Neural crest cell (in vitro differentiated cells): ENCODE measurements at regions not wholly inside any gene's neighbourhood (a gene's known extent, or its start where the extent isn't known, plus 50 kb on each side); places are given as distances from the start of the nearest gene placed in this dataset.
A peak's percentile ranks its signal among the peaks of the same experiment; 100 is the strongest.

Source experiments
- DNase-seq: peaks from one replicate; pipeline ENCODE4 v3.0.0; 2021; ENCODE audit warnings: low read depth, mixed read lengths, low spot score
- H3K27ac Mint-ChIP-seq: one replicate; pipeline ENCODE4 v1.8.0; 2021; ENCODE audit warnings: mild to moderate bottlenecking, mixed read lengths; ENCODE audit not compliant: unreplicated experiment
- H3K27me3 Mint-ChIP-seq: 2 replicates; pipeline ENCODE4 v1.8.0; 2021; ENCODE audit warnings: low read depth, mild to moderate bottlenecking, mixed read lengths
- H3K36me3 Mint-ChIP-seq: 2 replicates; pipeline ENCODE4 v1.8.0; 2021; ENCODE audit warnings: low read depth, mild to moderate bottlenecking, mixed read lengths
- H3K4me1 Mint-ChIP-seq: 2 replicates; pipeline ENCODE4 v1.8.0; 2021; ENCODE audit warnings: mixed read lengths
- H3K4me3 Mint-ChIP-seq: one replicate; pipeline ENCODE4 v1.8.0; 2021; ENCODE audit warnings: mild to moderate bottlenecking, mixed read lengths
- H3K9me3 Mint-ChIP-seq: 2 replicates; pipeline ENCODE4 v1.8.0; 2021; ENCODE audit warnings: mixed read lengths
- TF ChIP-seq, protein P1 (sequence below): fragments of 200-600 bp; sonication (generic); conservative IDR thresholded peaks from 2 replicates; pipeline ENCODE4 v1.5.0; 2021; ENCODE audit warnings: antibody characterized with exemption, mild to moderate bottlenecking

DNA sequence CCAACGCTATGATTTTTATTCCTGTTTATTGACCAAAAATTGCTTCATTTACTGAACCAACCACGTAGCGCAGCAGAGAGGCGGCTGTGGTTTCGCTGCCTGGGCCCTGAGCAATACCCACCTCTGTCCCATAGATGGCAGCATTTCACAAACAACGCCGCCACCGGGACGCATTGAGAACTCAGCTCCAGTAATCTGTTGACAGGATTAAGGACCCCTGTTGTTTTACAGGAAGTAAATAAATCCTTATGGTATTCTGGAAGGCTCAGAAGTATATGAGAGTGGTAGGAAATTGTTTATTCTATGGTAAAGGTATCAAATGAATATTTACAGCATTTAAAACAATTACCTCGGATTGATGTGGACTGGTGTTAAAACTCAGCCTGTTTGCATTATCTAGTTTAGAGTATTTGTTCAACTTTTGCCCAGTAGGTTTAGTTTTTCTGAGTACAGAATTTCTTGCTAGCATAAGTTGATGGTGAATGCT lies 547.9 kb upstream of the SLC35B3 start:
- Mint-ChIP-seq H3K4me3 (no peak overlapping the region), H3K4me1 (peaks cover 12% of the 10 kb centered on the region), H3K27ac (no peak overlapping the region), H3K36me3 (peaks cover 1% of the 10 kb centered on the region), H3K9me3 (no peaks in the 10 kb centered on the region), H3K27me3 (peaks cover 65% of the 10 kb centered on the region)
- TF ChIP-seq, protein P1, sequence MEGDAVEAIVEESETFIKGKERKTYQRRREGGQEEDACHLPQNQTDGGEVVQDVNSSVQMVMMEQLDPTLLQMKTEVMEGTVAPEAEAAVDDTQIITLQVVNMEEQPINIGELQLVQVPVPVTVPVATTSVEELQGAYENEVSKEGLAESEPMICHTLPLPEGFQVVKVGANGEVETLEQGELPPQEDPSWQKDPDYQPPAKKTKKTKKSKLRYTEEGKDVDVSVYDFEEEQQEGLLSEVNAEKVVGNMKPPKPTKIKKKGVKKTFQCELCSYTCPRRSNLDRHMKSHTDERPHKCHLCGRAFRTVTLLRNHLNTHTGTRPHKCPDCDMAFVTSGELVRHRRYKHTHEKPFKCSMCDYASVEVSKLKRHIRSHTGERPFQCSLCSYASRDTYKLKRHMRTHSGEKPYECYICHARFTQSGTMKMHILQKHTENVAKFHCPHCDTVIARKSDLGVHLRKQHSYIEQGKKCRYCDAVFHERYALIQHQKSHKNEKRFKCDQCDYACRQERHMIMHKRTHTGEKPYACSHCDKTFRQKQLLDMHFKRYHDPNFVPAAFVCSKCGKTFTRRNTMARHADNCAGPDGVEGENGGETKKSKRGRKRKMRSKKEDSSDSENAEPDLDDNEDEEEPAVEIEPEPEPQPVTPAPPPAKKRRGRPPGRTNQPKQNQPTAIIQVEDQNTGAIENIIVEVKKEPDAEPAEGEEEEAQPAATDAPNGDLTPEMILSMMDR = peak; percentile 99
- peak; percentile 74 for DNase-seq

DNA sequence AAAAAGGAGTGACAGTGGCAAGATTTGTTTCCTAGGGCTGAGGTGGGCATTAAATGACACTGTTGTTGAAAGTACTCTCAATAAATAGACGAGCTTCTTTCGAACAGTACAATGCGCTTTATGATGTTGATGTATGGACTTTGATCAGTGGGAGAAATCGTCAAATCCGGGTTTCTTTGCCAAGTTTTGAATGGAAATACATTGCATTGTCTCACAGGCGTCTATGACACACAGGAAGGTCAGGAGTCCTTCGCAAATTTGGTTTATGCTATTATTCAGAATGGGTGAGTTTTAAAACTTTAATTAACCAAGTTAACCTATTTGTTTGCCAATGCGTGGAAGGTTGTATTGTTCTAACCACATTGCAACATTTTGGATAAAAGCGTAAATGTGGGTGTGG lies 547.3 kb upstream of the SLC35B3 start:
- no peak for DNase-seq
- peaks cover 63% of the 10 kb centered on the region for H3K27me3 Mint-ChIP-seq
- no peak overlapping the region for H3K27ac Mint-ChIP-seq
- H3K9me3 Mint-ChIP-seq = no peaks in the 10 kb centered on the region
- no peak overlapping the region for H3K4me3 Mint-ChIP-seq
- peaks cover 12% of the 10 kb centered on the region for H3K4me1 Mint-ChIP-seq
- TF ChIP-seq, protein P1 = no peak
- H3K36me3 Mint-ChIP-seq = peaks cover 2% of the 10 kb centered on the region

DNA sequence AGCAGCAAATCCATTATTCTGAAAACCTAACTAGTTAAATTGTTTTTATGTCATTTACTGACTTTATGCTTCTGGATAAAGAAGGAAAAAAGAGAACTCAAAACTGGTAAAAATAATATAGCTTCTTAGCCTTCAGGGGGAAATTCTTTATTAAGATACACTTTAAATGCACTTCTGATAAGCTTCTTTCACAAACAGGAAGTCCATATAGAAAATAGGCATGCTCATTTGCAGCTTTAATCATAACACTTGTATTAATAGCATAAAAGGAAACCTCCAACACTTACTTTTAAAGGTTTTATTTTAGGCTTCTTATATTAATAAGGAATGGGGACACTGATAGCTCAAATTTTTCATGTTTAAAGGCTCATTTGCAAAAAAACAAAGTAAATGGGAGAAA lies 538.0 kb upstream of the SLC35B3 start:
- no peaks in the 10 kb centered on the region for H3K4me1 Mint-ChIP-seq
- no peak overlapping the region for H3K27ac Mint-ChIP-seq
- peaks cover 16% of the 10 kb centered on the region for H3K36me3 Mint-ChIP-seq
- H3K9me3 Mint-ChIP-seq = peaks cover 9% of the 10 kb centered on the region
- H3K27me3 Mint-ChIP-seq = peaks cover 5% of the 10 kb centered on the region
- no peak overlapping the region for H3K4me3 Mint-ChIP-seq
- TF ChIP-seq, protein P1 = no peak
- no peak for DNase-seq

DNA sequence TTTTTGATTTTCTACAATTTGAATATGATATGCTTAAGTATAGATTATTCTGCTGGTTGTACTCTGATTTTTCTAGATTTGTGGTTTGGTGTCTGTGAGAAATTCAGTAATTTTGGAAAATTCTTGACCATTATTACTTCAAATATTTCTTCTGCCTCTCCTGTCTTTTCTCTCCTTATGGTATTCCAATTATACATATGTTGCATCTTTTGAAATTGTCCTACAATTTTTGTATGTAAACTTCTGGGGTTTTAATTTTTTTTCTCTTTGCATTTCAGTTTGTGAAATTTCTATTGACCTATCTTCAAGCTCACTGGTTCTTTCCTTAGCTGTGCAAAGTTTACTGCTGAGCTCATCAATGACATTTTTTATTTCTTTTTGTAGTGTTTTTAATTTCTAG lies 534.4 kb upstream of the SLC35B3 start:
- TF ChIP-seq, protein P1 = no peak
- Mint-ChIP-seq H3K4me1 (no peaks in the 10 kb centered on the region), H3K9me3 (peaks cover 18% of the 10 kb centered on the region), H3K36me3 (peaks cover 16% of the 10 kb centered on the region), H3K27me3 (peaks cover 2% of the 10 kb centered on the region), H3K4me3 (no peak overlapping the region), H3K27ac (no peak overlapping the region)
- DNase-seq = no peak

DNA sequence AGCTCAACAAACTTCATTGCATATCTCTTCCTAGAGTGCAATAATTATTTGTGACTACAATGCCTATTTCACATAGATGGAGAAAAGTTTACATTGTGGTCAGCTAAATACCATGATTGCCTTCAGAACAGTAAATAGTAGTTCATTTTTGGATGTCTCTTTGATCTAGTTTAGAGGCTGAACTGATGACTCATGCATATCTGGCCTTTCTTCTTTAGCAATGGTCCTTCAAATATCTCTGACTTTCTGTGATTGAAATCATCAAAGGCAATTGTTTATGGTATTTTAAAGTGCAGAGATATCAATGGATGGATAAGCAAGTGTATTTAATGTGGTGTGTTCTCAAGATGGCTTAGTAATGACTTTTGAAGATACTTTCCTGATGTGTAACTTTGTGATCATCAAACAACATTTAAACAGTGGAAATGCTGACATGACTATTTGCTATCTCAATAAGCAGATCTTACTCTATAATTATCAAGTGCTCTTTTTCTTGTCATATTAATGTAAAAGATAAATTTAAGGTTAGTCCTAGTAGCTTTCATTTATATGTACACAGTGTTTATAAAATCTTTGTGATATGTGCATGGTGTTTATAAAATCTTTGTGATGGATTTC lies 523.7 kb upstream of the SLC35B3 start:
- no peaks in the 10 kb centered on the region for H3K36me3 Mint-ChIP-seq
- H3K27me3 Mint-ChIP-seq = no peaks in the 10 kb centered on the region
- H3K4me3 Mint-ChIP-seq = no peak overlapping the region
- peaks cover 3% of the 10 kb centered on the region for H3K9me3 Mint-ChIP-seq
- peaks cover 4% of the 10 kb centered on the region for H3K4me1 Mint-ChIP-seq
- no peak for DNase-seq
- H3K27ac Mint-ChIP-seq = no peak overlapping the region
- TF ChIP-seq, protein P1 = no peak
